ENCODE measurements at regions not wholly inside any gene's neighbourhood (a gene's known extent, or its start where the extent isn't known, plus 50 kb on each side); places are given as distances from the start of the nearest gene placed in this dataset.

- no peak overlapping the region for H3K27ac ChIP-seq (ENCODE audit: low read length)
- H3K27me3 ChIP-seq (replicated peaks; ENCODE audit: insufficient read depth, low read length): no peaks in the 10 kb centered on the region
- no peaks in the 10 kb centered on the region for H3K4me1 ChIP-seq (ENCODE audit: low read length)
- TF ChIP-seq EZH2 (optimal IDR thresholded peaks at IDR 0.05; ENCODE audit: low read depth, low read length) (no peak), EZH2phosphoT487 (IDR thresholded peaks at IDR 0.05; ENCODE audit: low read length) (no peak), CTCF (IDR thresholded peaks at IDR 0.05; ENCODE audit: low read length) (no peak)
- no peaks in the 10 kb centered on the region for H4K20me1 ChIP-seq (ENCODE audit: insufficient read depth, low read length)
- H3K9ac ChIP-seq (ENCODE audit: low read length): no peak overlapping the region
- no peaks in the 10 kb centered on the region for H3K9me2 ChIP-seq (replicated peaks; ENCODE audit: insufficient read depth, low read length)
- H3F3A ChIP-seq (ENCODE audit: insufficient read depth, low read length): no peaks in the 10 kb centered on the region
- no peaks in the 10 kb centered on the region for H3K79me2 ChIP-seq (ENCODE audit: low read length)
- no peaks in the 10 kb centered on the region for H3K9me3 ChIP-seq (replicated peaks; ENCODE audit: insufficient read depth, low read length)
- DNase-seq: no peak
- H3K36me3 ChIP-seq (replicated peaks; ENCODE audit: insufficient read depth, low read length): no peaks in the 10 kb centered on the region
- H3K4me3 ChIP-seq (ENCODE audit: low read length): no peak overlapping the region
- H3K4me2 ChIP-seq (ENCODE audit: low read depth, low read length): no peak overlapping the region
- no peak overlapping the region for H2AFZ ChIP-seq (ENCODE audit: low read length)
Observed at GRCh38 chr11:45436118-45436517, 150.0 kb upstream of the SYT13 start.

GRCh38 chr11:45435706-45436105 lies 149.6 kb upstream of the SYT13 start:
- Histone ChIP-seq H3K9ac (ENCODE audit: low read length) (no peak overlapping the region), H3K79me2 (ENCODE audit: low read length) (no peaks in the 10 kb centered on the region), H2AFZ (ENCODE audit: low read length) (no peak overlapping the region), H3K4me1 (ENCODE audit: low read length) (no peaks in the 10 kb centered on the region), H3F3A (ENCODE audit: insufficient read depth, low read length) (no peaks in the 10 kb centered on the region), H3K4me3 (ENCODE audit: low read length) (no peak overlapping the region), H4K20me1 (ENCODE audit: insufficient read depth, low read length) (no peaks in the 10 kb centered on the region), H3K27me3 (replicated peaks; ENCODE audit: insufficient read depth, low read length) (no peaks in the 10 kb centered on the region), H3K9me3 (replicated peaks; ENCODE audit: insufficient read depth, low read length) (no peaks in the 10 kb centered on the region), H3K36me3 (replicated peaks; ENCODE audit: insufficient read depth, low read length) (no peaks in the 10 kb centered on the region), H3K27ac (ENCODE audit: low read length) (no peak overlapping the region), H3K4me2 (ENCODE audit: low read depth, low read length) (no peak overlapping the region), H3K9me2 (replicated peaks; ENCODE audit: insufficient read depth, low read length) (no peaks in the 10 kb centered on the region)
- DNase-seq: no peak
- TF ChIP-seq EZH2phosphoT487 (IDR thresholded peaks at IDR 0.05; ENCODE audit: low read length): no peak
- no peak for TF ChIP-seq CTCF (IDR thresholded peaks at IDR 0.05; ENCODE audit: low read length)
- no peak for TF ChIP-seq EZH2 (optimal IDR thresholded peaks at IDR 0.05; ENCODE audit: low read depth, low read length)

- H3K36me3 ChIP-seq (replicated peaks; ENCODE audit: insufficient read depth, low read length): no peaks in the 10 kb centered on the region
- no peak for DNase-seq
- no peak overlapping the region for H3K4me2 ChIP-seq (ENCODE audit: low read depth, low read length)
- no peaks in the 10 kb centered on the region for H3K4me1 ChIP-seq (ENCODE audit: low read length)
- no peaks in the 10 kb centered on the region for H3K9me3 ChIP-seq (replicated peaks; ENCODE audit: insufficient read depth, low read length)
- no peak overlapping the region for H3K4me3 ChIP-seq (ENCODE audit: low read length)
- no peak overlapping the region for H2AFZ ChIP-seq (ENCODE audit: low read length)
- no peak for TF ChIP-seq EZH2phosphoT487 (IDR thresholded peaks at IDR 0.05; ENCODE audit: low read length)
- no peak for TF ChIP-seq EZH2 (optimal IDR thresholded peaks at IDR 0.05; ENCODE audit: low read depth, low read length)
- TF ChIP-seq CTCF (IDR thresholded peaks at IDR 0.05; ENCODE audit: low read length): no peak
- no peaks in the 10 kb centered on the region for H3K9me2 ChIP-seq (replicated peaks; ENCODE audit: insufficient read depth, low read length)
- no peaks in the 10 kb centered on the region for H3F3A ChIP-seq (ENCODE audit: insufficient read depth, low read length)
- no peak overlapping the region for H3K27ac ChIP-seq (ENCODE audit: low read length)
- H3K9ac ChIP-seq (ENCODE audit: low read length): no peak overlapping the region
- H3K79me2 ChIP-seq (ENCODE audit: low read length): no peaks in the 10 kb centered on the region
- no peaks in the 10 kb centered on the region for H3K27me3 ChIP-seq (replicated peaks; ENCODE audit: insufficient read depth, low read length)
- H4K20me1 ChIP-seq (ENCODE audit: insufficient read depth, low read length): no peaks in the 10 kb centered on the region
Observed at GRCh38 chr11:45432910-45433309, 146.8 kb upstream of the SYT13 start.

Data from MM.1S (cell line).